HepG2 (cell line): ENCODE measurements at regions not wholly inside any gene's neighbourhood (a gene's known extent, or its start where the extent isn't known, plus 50 kb on each side); places are given as distances from the start of the nearest gene placed in this dataset.

Experiments used
- CTCF ChIP-seq: sonication (generic); formaldehyde crosslinking; IDR thresholded peaks from 2 replicates; pipeline ENCODE4 v1.5.0; 2020; ENCODE audit warnings: mild to moderate bottlenecking, missing genetic modification reagents, moderate library complexity
- MTF1 ChIP-seq: sonication (generic); formaldehyde crosslinking; IDR thresholded peaks from 2 replicates; pipeline ENCODE4 v1.5.0; 2020; ENCODE audit warnings: missing genetic modification reagents
- POLR2A ChIP-seq, 2 experiments: IDR thresholded peaks; 2 replicates each; pipeline ENCODE4 v1.6.1; 2011; ENCODE audit warnings: low read depth in 2 of 2, low read length in 2 of 2, mild to moderate bottlenecking in 1 of 2, moderate library complexity in 1 of 2; ENCODE audit not compliant: insufficient read depth in 1 of 2
- SMAD1 ChIP-seq: sonication (generic); formaldehyde crosslinking; IDR thresholded peaks from 2 replicates; pipeline ENCODE4 v1.4.0; 2020; ENCODE audit warnings: missing genetic modification reagents, low read depth, mild to moderate bottlenecking, borderline replicate concordance
- SMC3 ChIP-seq: IDR thresholded peaks from 2 replicates; pipeline ENCODE4 v1.6.1; 2011; ENCODE audit warnings: low read length, improper control_type of control experiment
- SRSF1 ChIP-seq: fragments of 200-400 bp; formaldehyde crosslinking; optimal IDR thresholded peaks from 2 replicates; pipeline ENCODE3; 2017; ENCODE audit warnings: mild to moderate bottlenecking, low read depth, low read length, moderate library complexity
- ZNF580 ChIP-seq: IDR thresholded peaks from 2 replicates; pipeline ENCODE4 v1.6.1; 2016; ENCODE audit warnings: low read depth, borderline replicate concordance
- TF ChIP-seq, protein P1 (sequence below): IDR thresholded peaks from 2 replicates; pipeline ENCODE4 v1.6.1; 2012; ENCODE audit warnings: low read length, improper control_type of control experiment

GRCh38 chr2:52396836-52397235 is 1364.9 kb upstream of the NRXN1 start:
- TF ChIP-seq SRSF1 (no peak), SMAD1 (CRISPR knock-in tag) (no peak), MTF1 (CRISPR knock-in tag) (no peak), CTCF (CRISPR knock-in tag) (no peak), ZNF580 (CRISPR knock-in tag) (no peak), POLR2A (IDR thresholded peaks at IDR 0.05; ENCODE audit: insufficient read depth in 1 of 2, low read depth in 2 of 2, low read length in 2 of 2) (no peak), SMC3 (no peak)
- TF ChIP-seq, protein P1, sequence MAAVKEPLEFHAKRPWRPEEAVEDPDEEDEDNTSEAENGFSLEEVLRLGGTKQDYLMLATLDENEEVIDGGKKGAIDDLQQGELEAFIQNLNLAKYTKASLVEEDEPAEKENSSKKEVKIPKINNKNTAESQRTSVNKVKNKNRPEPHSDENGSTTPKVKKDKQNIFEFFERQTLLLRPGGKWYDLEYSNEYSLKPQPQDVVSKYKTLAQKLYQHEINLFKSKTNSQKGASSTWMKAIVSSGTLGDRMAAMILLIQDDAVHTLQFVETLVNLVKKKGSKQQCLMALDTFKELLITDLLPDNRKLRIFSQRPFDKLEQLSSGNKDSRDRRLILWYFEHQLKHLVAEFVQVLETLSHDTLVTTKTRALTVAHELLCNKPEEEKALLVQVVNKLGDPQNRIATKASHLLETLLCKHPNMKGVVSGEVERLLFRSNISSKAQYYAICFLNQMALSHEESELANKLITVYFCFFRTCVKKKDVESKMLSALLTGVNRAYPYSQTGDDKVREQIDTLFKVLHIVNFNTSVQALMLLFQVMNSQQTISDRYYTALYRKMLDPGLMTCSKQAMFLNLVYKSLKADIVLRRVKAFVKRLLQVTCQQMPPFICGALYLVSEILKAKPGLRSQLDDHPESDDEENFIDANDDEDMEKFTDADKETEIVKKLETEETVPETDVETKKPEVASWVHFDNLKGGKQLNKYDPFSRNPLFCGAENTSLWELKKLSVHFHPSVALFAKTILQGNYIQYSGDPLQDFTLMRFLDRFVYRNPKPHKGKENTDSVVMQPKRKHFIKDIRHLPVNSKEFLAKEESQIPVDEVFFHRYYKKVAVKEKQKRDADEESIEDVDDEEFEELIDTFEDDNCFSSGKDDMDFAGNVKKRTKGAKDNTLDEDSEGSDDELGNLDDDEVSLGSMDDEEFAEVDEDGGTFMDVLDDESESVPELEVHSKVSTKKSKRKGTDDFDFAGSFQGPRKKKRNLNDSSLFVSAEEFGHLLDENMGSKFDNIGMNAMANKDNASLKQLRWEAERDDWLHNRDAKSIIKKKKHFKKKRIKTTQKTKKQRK: no peak
